Keratinocyte (primary cell): ENCODE measurements at regions not wholly inside any gene's neighbourhood (a gene's known extent, or its start where the extent isn't known, plus 50 kb on each side); places are given as distances from the start of the nearest gene placed in this dataset.
"Not testable (repeated sequence)": the region's sequence is repeated elsewhere in the genome, so short reads cannot be mapped to it uniquely, and the experiment has no call there.

ENCODE experiments used
- DNase-seq: peaks from one replicate; pipeline ENCODE4 v3.0.0-alpha.2; 2011; ENCODE audit warnings: low read depth, missing footprints, low spot score
- FAIRE-seq: peaks from 2 replicates; lab custom pipeline; 2011; peaks lifted over from hg19 to GRCh38; lab: Jason Lieb, UNC
- H2AFZ ChIP-seq: 2 replicates; pipeline ENCODE4 v1.6.0; 2012; ENCODE audit warnings: low read length, control low read depth, inconsistent platforms; ENCODE audit not compliant: control insufficient read depth
- H3K27ac ChIP-seq: 2 replicates; pipeline ENCODE4 v1.5.1; 2011; ENCODE audit warnings: low read length; ENCODE audit not compliant: control insufficient read depth, insufficient read depth
- H3K27me3 ChIP-seq: 3 replicates; pipeline ENCODE4 v1.6.0; 2011; ENCODE audit warnings: low read length; ENCODE audit not compliant: control insufficient read depth, insufficient read depth; ENCODE audit errors: extremely low read depth
- H3K36me3 ChIP-seq, 2 experiments: 2 replicates in 1 of 2; 3 replicates in 1 of 2; pipeline ENCODE4 v1.5.1; 2011; ENCODE audit warnings: low read length in 2 of 2, mild to moderate bottlenecking in 1 of 2; ENCODE audit not compliant: control insufficient read depth in 2 of 2, insufficient read depth in 2 of 2; ENCODE audit errors: extremely low read depth in 1 of 2
- H3K4me1 ChIP-seq: 3 replicates; pipeline ENCODE4 v1.5.1; 2011; ENCODE audit warnings: low read length; ENCODE audit not compliant: control insufficient read depth, insufficient read depth; ENCODE audit errors: extremely low read depth
- H3K4me2 ChIP-seq: 3 replicates; pipeline ENCODE4 v1.6.0; 2011; ENCODE audit warnings: low read depth, low read length; ENCODE audit not compliant: control insufficient read depth, insufficient read depth; ENCODE audit errors: extremely low read depth
- H3K4me3 ChIP-seq, 3 experiments: fragments of 200-600 bp in 1 of 3; sonication (generic) in 1 of 3; 2 replicates in 2 of 3; 3 replicates in 1 of 3; pipeline ENCODE4 v1.5.1; 2011 to 2016; ENCODE audit warnings: low read length in 3 of 3, mild to moderate bottlenecking in 3 of 3, control low read depth in 2 of 3, inconsistent platforms in 1 of 3, low read depth in 1 of 3, mixed read lengths in 1 of 3, mixed run types in 1 of 3, moderate library complexity in 1 of 3; ENCODE audit not compliant: control insufficient read depth in 2 of 3, insufficient read depth in 2 of 3; ENCODE audit errors: extremely low read depth in 1 of 3
- H3K79me2 ChIP-seq: 2 replicates; pipeline ENCODE4 v1.6.0; 2012; ENCODE audit warnings: low read length; ENCODE audit not compliant: control insufficient read depth, insufficient read depth
- H3K9ac ChIP-seq: 3 replicates; pipeline ENCODE4 v1.6.0; 2011; ENCODE audit warnings: low read length; ENCODE audit not compliant: control insufficient read depth, insufficient read depth; ENCODE audit errors: extremely low read depth
- H3K9me1 ChIP-seq: 3 replicates; pipeline ENCODE4 v1.6.0; 2011; ENCODE audit warnings: low read length; ENCODE audit not compliant: control insufficient read depth, insufficient read depth; ENCODE audit errors: extremely low read depth
- H3K9me3 ChIP-seq: 2 replicates; pipeline ENCODE4 v1.5.1; 2012; ENCODE audit warnings: low read depth, low read length; ENCODE audit not compliant: control insufficient read depth
- H4K20me1 ChIP-seq: 3 replicates; pipeline ENCODE4 v1.6.0; 2011; ENCODE audit warnings: low read length; ENCODE audit not compliant: control insufficient read depth, insufficient read depth; ENCODE audit errors: extremely low read depth
- EZH2 ChIP-seq: IDR thresholded peaks from one replicate; pipeline ENCODE4 v1.6.1; 2012; ENCODE audit warnings: inconsistent platforms, mild to moderate bottlenecking, low read length, moderate library complexity
- dilution Hi-C: fragments of 300-500 bp; cut with MboI; formaldehyde crosslinking; loops from one replicate; pipeline ENCODE4 v1.7.0; 2020; ENCODE audit warnings: low sequenced_read_pairs; ENCODE audit not compliant: extremely low pct_ligation_motif_present
- TF ChIP-seq, protein P1 (sequence below), 3 experiments: IDR thresholded peaks in 1 of 3; conservative IDR thresholded peaks in 1 of 3; optimal IDR thresholded peaks in 1 of 3; 2 replicates in 2 of 3; 3 replicates in 1 of 3; pipeline versions ENCODE3 to v1.5.1; 2011; ENCODE audit warnings: low read length in 3 of 3, mild to moderate bottlenecking in 3 of 3, moderate library complexity in 2 of 3, control low read depth in 1 of 3, inconsistent platforms in 1 of 3; ENCODE audit not compliant: insufficient read depth in 2 of 3; ENCODE audit errors: extremely low read depth in 1 of 3

DNA sequence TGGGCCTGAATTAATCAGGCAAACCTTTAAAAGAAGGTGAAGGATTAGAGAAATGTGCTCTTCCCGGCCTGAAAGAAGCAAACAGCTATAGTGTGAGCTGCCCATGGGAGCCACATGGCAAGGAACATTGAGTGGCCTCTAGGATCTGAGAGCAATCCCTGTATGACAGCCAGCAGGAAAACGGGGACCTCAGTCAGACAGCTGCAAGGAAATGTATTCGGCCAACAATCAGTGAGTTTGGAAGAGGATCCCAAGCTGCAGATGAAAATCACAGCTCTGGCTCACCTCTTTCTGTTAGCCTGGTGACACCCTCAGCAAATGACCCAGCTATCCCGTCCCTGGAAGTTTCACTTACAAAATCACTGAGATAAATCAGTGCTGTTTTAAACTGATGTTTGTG, 309.2 kb downstream of the SH3GL2 start:
- Histone ChIP-seq H3K9ac (no peak overlapping the region), H3K9me1 (no peaks in the 10 kb centered on the region), H3K79me2 (no peaks in the 10 kb centered on the region), H3K4me3 (no peak overlapping the region), H3K9me3 (no peaks in the 10 kb centered on the region), H3K36me3 (no peaks in the 10 kb centered on the region), H3K27me3 (no peaks in the 10 kb centered on the region), H3K4me2 (no peak overlapping the region), H3K27ac (no peak overlapping the region), H4K20me1 (no peaks in the 10 kb centered on the region), H2AFZ (no peak overlapping the region), H3K4me1 (no peaks in the 10 kb centered on the region)
- no peak for DNase-seq
- dilution Hi-C loops, result no loop called here
- no peak for FAIRE-seq
- no peak for TF ChIP-seq EZH2
- TF ChIP-seq, protein P1, sequence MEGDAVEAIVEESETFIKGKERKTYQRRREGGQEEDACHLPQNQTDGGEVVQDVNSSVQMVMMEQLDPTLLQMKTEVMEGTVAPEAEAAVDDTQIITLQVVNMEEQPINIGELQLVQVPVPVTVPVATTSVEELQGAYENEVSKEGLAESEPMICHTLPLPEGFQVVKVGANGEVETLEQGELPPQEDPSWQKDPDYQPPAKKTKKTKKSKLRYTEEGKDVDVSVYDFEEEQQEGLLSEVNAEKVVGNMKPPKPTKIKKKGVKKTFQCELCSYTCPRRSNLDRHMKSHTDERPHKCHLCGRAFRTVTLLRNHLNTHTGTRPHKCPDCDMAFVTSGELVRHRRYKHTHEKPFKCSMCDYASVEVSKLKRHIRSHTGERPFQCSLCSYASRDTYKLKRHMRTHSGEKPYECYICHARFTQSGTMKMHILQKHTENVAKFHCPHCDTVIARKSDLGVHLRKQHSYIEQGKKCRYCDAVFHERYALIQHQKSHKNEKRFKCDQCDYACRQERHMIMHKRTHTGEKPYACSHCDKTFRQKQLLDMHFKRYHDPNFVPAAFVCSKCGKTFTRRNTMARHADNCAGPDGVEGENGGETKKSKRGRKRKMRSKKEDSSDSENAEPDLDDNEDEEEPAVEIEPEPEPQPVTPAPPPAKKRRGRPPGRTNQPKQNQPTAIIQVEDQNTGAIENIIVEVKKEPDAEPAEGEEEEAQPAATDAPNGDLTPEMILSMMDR (optimal IDR thresholded peaks at IDR 0.05 in 1 of 3, IDR thresholded peaks at IDR 0.05 in 1 of 3, conservative IDR thresholded peaks at IDR 0.05 in 1 of 3; ENCODE audit: extremely low read depth in 1 of 3, insufficient read depth in 2 of 3, low read length in 3 of 3), result no peak

DNA sequence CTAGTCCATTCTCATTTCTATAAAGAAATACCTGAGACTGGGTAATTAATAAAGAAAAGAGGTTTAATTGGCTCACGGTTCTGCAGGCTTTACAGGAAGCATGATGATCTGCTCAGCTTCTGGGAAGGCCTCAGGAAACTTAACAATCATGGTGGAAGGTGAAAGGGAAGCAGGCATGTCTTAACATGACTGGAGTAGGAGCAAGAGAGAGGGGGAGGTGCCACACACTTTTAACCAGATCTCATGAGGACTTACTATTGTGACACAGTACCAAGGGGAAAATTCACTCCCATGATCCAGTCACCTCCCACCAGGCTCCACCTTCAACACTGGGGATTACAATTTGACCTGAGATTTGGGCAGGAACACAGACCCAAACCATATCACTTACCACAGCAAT, 310.1 kb downstream of the SH3GL2 start:
- dilution Hi-C loops, DNase-seq, FAIRE-seq: not testable (repeated sequence)

GRCh38 chr9:17894501-17895160, 315.8 kb downstream of the SH3GL2 start:
- no peaks in the 10 kb centered on the region for H3K9me3 ChIP-seq
- no peaks in the 10 kb centered on the region for H3K79me2 ChIP-seq
- H3K9ac ChIP-seq, result no peak overlapping the region
- H3K27me3 ChIP-seq, result no peaks in the 10 kb centered on the region
- no peaks in the 10 kb centered on the region for H3K36me3 ChIP-seq
- no peak for TF ChIP-seq EZH2
- TF ChIP-seq, protein P1 (optimal IDR thresholded peaks at IDR 0.05 in 1 of 3, IDR thresholded peaks at IDR 0.05 in 1 of 3, conservative IDR thresholded peaks at IDR 0.05 in 1 of 3; ENCODE audit: extremely low read depth in 1 of 3, insufficient read depth in 2 of 3, low read length in 3 of 3), result no peak
- H2AFZ ChIP-seq, result no peak overlapping the region
- DNase-seq, result no peak
- dilution Hi-C loops, result no loop called here
- H3K4me1 ChIP-seq, result no peaks in the 10 kb centered on the region
- no peak for FAIRE-seq
- no peaks in the 10 kb centered on the region for H3K9me1 ChIP-seq
- no peaks in the 10 kb centered on the region for H4K20me1 ChIP-seq
- H3K4me2 ChIP-seq, result no peak overlapping the region
- no peak overlapping the region for H3K27ac ChIP-seq
- no peak overlapping the region for H3K4me3 ChIP-seq

More for the DNA sequence above, 310.1 kb downstream of the SH3GL2 start:
- H3K79me2 ChIP-seq, H3K27ac ChIP-seq, H3K9ac ChIP-seq, H3K4me1 ChIP-seq, H3K4me2 ChIP-seq, H3K4me3 ChIP-seq, H3K9me3 ChIP-seq, H3K36me3 ChIP-seq, H3K27me3 ChIP-seq, H3K9me1 ChIP-seq, H4K20me1 ChIP-seq, H2AFZ ChIP-seq: not testable (repeated sequence)
